DOHH2 (cell line): ENCODE measurements at regions not wholly inside any gene's neighbourhood (a gene's known extent, or its start where the extent isn't known, plus 50 kb on each side); places are given as distances from the start of the nearest gene placed in this dataset.

Source experiments
- EZH2phosphoT487 ChIP-seq: fragments of 200-600 bp; sonication (generic); IDR thresholded peaks from 2 replicates; pipeline ENCODE4 v1.6.1; 2017; ENCODE audit warnings: borderline replicate concordance, mild to moderate bottlenecking, antibody characterized with exemption, low read length, moderate library complexity, mixed read lengths
- TF ChIP-seq, protein P1 (sequence below): fragments of 200-600 bp; sonication (generic); IDR thresholded peaks from one replicate; pipeline ENCODE4 v1.5.1; 2014; ENCODE audit warnings: antibody characterized with exemption, mild to moderate bottlenecking, low read depth, low read length; ENCODE audit not compliant: poor library complexity, severe bottlenecking

DNA sequence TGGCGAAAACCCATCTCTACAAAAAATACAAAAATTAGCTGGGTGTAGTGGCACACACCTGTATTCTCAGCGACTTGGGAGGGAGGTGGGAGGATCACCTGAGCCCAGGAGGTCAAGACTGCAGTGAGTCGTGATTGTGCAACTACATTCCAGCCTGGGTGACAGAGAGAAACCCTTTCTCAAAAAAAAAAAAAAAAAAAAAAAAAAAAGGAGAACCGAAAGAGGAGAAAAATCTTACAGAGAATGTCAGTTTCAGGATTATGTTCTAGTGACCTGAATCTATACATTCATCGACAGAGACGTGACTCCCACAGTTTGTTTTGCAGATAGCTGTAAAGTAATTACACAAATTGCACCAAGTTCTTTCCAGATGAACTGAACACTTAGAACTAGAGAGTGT, 187.8 kb downstream of the FTCDNL1 start:
- TF ChIP-seq, protein P1, sequence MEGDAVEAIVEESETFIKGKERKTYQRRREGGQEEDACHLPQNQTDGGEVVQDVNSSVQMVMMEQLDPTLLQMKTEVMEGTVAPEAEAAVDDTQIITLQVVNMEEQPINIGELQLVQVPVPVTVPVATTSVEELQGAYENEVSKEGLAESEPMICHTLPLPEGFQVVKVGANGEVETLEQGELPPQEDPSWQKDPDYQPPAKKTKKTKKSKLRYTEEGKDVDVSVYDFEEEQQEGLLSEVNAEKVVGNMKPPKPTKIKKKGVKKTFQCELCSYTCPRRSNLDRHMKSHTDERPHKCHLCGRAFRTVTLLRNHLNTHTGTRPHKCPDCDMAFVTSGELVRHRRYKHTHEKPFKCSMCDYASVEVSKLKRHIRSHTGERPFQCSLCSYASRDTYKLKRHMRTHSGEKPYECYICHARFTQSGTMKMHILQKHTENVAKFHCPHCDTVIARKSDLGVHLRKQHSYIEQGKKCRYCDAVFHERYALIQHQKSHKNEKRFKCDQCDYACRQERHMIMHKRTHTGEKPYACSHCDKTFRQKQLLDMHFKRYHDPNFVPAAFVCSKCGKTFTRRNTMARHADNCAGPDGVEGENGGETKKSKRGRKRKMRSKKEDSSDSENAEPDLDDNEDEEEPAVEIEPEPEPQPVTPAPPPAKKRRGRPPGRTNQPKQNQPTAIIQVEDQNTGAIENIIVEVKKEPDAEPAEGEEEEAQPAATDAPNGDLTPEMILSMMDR = no peak
- TF ChIP-seq EZH2phosphoT487 = no peak
